GM23338 (cell line): ENCODE measurements at regions not wholly inside any gene's neighbourhood (a gene's known extent, or its start where the extent isn't known, plus 50 kb on each side); places are given as distances from the start of the nearest gene placed in this dataset.

Experiments
- ATAC-seq: fragments of 200-7000 bp; cut with Tn5 transposase; 3 replicates; pipeline ENCODE4 v1.9.1; 2020
- DNase-seq: peaks from one replicate; pipeline ENCODE4 v3.0.0-alpha.2; 2015; ENCODE audit warnings: low spot score
- H2AFZ ChIP-seq: fragments of 200-600 bp; sonication (generic); 2 replicates; pipeline ENCODE4 v1.8.0; 2016; ENCODE audit warnings: antibody characterized with exemption, mild to moderate bottlenecking, moderate library complexity
- H3F3A ChIP-seq: fragments of 200-600 bp; sonication (generic); replicated peaks from 2 replicates; pipeline ENCODE4 v1.8.0; 2017; ENCODE audit warnings: antibody characterized with exemption, mixed run types, low read depth
- H3K27ac ChIP-seq: fragments of 200-600 bp; sonication (generic); 2 replicates; pipeline ENCODE4 v1.6.1; 2016; ENCODE audit warnings: low read depth
- H3K27me3 ChIP-seq: fragments of 200-600 bp; sonication (generic); 2 replicates; pipeline ENCODE4 v1.8.0; 2016; ENCODE audit warnings: mild to moderate bottlenecking, mixed run types, moderate library complexity; ENCODE audit not compliant: insufficient read depth
- H3K36me3 ChIP-seq: fragments of 200-600 bp; sonication (generic); 2 replicates; pipeline ENCODE4 v1.8.0; 2016; ENCODE audit warnings: mild to moderate bottlenecking; ENCODE audit not compliant: insufficient read depth
- H3K4me1 ChIP-seq: fragments of 200-600 bp; sonication (generic); 2 replicates; pipeline ENCODE4 v1.8.0; 2016; ENCODE audit warnings: mild to moderate bottlenecking, moderate library complexity; ENCODE audit not compliant: insufficient read depth
- H3K4me2 ChIP-seq: fragments of 200-600 bp; sonication (generic); 2 replicates; pipeline ENCODE4 v1.7.1; 2017; ENCODE audit warnings: mixed run types
- H3K4me3 ChIP-seq: fragments of 200-600 bp; sonication (generic); 2 replicates; pipeline ENCODE4 v1.6.1; 2016; ENCODE audit warnings: mixed run types
- H3K79me2 ChIP-seq: fragments of 200-600 bp; sonication (generic); replicated peaks from 2 replicates; pipeline ENCODE4 v1.8.0; 2017; ENCODE audit warnings: mild to moderate bottlenecking; ENCODE audit not compliant: insufficient read depth
- H3K9me2 ChIP-seq: fragments of 200-600 bp; sonication (generic); 2 replicates; pipeline ENCODE4 v1.8.0; 2017; ENCODE audit not compliant: insufficient read depth
- H4K20me1 ChIP-seq: fragments of 200-600 bp; sonication (generic); replicated peaks from 2 replicates; pipeline ENCODE4 v1.8.0; 2017; ENCODE audit warnings: mild to moderate bottlenecking; ENCODE audit not compliant: insufficient read depth
- H3K27ac Mint-ChIP-seq: 2 replicates; pipeline ENCODE4 v1.8.0; 2020; ENCODE audit warnings: inconsistent platforms, mild to moderate bottlenecking, moderate library complexity, mixed read lengths
- H3K27me3 Mint-ChIP-seq: 3 replicates; pipeline ENCODE4 v1.8.0; 2022; ENCODE audit warnings: low read depth, mild to moderate bottlenecking, moderate library complexity, mixed read lengths, inconsistent platforms; ENCODE audit not compliant: insufficient read depth, poor library complexity
- H3K36me3 Mint-ChIP-seq: 3 replicates; pipeline ENCODE4 v1.8.0; 2021; ENCODE audit warnings: low read depth, mild to moderate bottlenecking, inconsistent platforms, moderate library complexity, mixed read lengths
- H3K4me1 Mint-ChIP-seq: 3 replicates; pipeline ENCODE4 v1.8.0; 2020; ENCODE audit warnings: mild to moderate bottlenecking, inconsistent platforms, mixed read lengths
- H3K4me3 Mint-ChIP-seq: 3 replicates; pipeline ENCODE4 v1.8.0; 2021; ENCODE audit warnings: moderate library complexity, mild to moderate bottlenecking, inconsistent platforms, mixed read lengths
- H3K9me3 Mint-ChIP-seq: 3 replicates; pipeline ENCODE4 v1.8.0; 2020; ENCODE audit warnings: moderate library complexity, mild to moderate bottlenecking, inconsistent platforms, mixed read lengths
- CREB1 ChIP-seq: fragments of 250-450 bp; sonication (Bioruptor Pico); IDR thresholded peaks from 2 replicates; pipeline ENCODE4 v1.5.0; 2020; ENCODE audit warnings: low read depth, mild to moderate bottlenecking, moderate library complexity
- CTCF ChIP-seq, 2 experiments: fragments of 200-600 bp in 1 of 2; sonication (generic) in 1 of 2; conservative IDR thresholded peaks; 2 replicates each; pipeline versions ENCODE4 v1.5.1 to v1.6.1; 2016 to 2017; ENCODE audit warnings: antibody characterized with exemption in 2 of 2, low read depth in 2 of 2, mild to moderate bottlenecking in 2 of 2, moderate library complexity in 1 of 2
- EZH2 ChIP-seq: fragments of 200-600 bp; sonication (generic); IDR thresholded peaks from one replicate; pipeline ENCODE4 v1.8.0; 2017; ENCODE audit warnings: antibody characterized with exemption, mild to moderate bottlenecking, low read depth; ENCODE audit not compliant: unreplicated experiment
- EZH2phosphoT487 ChIP-seq: fragments of 200-600 bp; sonication (generic); IDR thresholded peaks from one replicate; pipeline ENCODE4 v1.8.1; 2018; ENCODE audit warnings: antibody characterized with exemption; ENCODE audit not compliant: unreplicated experiment
- JUNB ChIP-seq: IDR thresholded peaks from one replicate; pipeline ENCODE4 v1.6.1; 2016; ENCODE audit warnings: antibody characterized with exemption; ENCODE audit not compliant: unreplicated experiment
- NANOG ChIP-seq: IDR thresholded peaks from 2 replicates; pipeline ENCODE4 v1.6.1; 2016; ENCODE audit warnings: antibody characterized with exemption, borderline replicate concordance
- POLR2AphosphoS5 ChIP-seq: IDR thresholded peaks from 2 replicates; pipeline ENCODE4 v1.6.1; 2016; ENCODE audit warnings: antibody characterized with exemption, low read depth
- REST ChIP-seq: IDR thresholded peaks from one replicate; pipeline ENCODE4 v1.6.1; 2018; ENCODE audit warnings: antibody characterized with exemption; ENCODE audit not compliant: unreplicated experiment
- STAT1 ChIP-seq: IDR thresholded peaks from one replicate; pipeline ENCODE4 v1.6.1; 2016; ENCODE audit warnings: antibody characterized with exemption; ENCODE audit not compliant: unreplicated experiment
- ZNF114 ChIP-seq: fragments of 250-450 bp; sonication (Bioruptor Pico); IDR thresholded peaks from 2 replicates; pipeline ENCODE4 v1.5.0; 2020; ENCODE audit warnings: mild to moderate bottlenecking, moderate library complexity
- ZNF331 ChIP-seq: fragments of 250-450 bp; sonication (Bioruptor Pico); IDR thresholded peaks from 2 replicates; pipeline ENCODE4 v1.5.0; 2020; ENCODE audit warnings: low read depth, mild to moderate bottlenecking, moderate library complexity
- ZNF462 ChIP-seq: fragments of 250-450 bp; sonication (Bioruptor Pico); IDR thresholded peaks from 2 replicates; pipeline ENCODE4 v1.5.0; 2020; ENCODE audit warnings: mild to moderate bottlenecking, moderate library complexity
- TF ChIP-seq, protein P1 (sequence below): IDR thresholded peaks from 2 replicates; pipeline ENCODE4 v1.6.1; 2016; ENCODE audit warnings: antibody characterized with exemption

DNA sequence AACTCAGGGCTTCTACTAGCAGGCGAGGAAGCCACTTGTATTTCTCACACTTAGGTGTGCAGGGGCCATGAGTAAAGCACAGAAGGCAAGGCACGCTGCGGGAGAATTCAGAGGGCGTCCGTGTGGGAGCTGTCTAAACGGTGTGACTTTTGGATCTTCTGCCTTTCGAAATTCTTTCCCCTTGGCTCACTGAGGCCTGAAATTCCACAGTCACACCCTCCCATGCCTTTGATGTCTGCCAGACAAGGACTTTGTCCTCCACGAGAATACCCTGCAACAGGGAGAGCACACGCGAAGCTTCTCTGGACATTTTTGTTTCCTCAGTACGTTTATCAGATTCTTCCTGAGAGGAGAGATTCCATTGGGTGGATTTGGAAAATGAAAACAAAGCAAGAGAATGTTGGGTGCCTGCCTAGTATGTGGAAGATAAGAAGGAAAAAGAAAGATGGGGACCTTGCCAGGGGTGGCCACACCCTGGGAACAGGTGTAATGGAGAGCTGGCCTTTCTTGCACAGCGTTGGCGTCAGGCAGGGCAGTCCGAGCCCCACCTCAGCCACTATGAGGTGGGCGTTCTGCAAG, 235.7 kb downstream of the MYLK4 start:
- no peak for ATAC-seq
- TF ChIP-seq EZH2phosphoT487 = no peak
- TF ChIP-seq EZH2 = no peak
- no peak for TF ChIP-seq REST
- TF ChIP-seq ZNF114 (CRISPR knock-in tag) = no peak
- TF ChIP-seq, protein P1, sequence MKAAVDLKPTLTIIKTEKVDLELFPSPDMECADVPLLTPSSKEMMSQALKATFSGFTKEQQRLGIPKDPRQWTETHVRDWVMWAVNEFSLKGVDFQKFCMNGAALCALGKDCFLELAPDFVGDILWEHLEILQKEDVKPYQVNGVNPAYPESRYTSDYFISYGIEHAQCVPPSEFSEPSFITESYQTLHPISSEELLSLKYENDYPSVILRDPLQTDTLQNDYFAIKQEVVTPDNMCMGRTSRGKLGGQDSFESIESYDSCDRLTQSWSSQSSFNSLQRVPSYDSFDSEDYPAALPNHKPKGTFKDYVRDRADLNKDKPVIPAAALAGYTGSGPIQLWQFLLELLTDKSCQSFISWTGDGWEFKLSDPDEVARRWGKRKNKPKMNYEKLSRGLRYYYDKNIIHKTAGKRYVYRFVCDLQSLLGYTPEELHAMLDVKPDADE = no peak
- TF ChIP-seq CTCF (conservative IDR thresholded peaks at IDR 0.05; ENCODE audit: low read depth in 2 of 2) = no peak
- TF ChIP-seq JUNB = no peak
- TF ChIP-seq POLR2AphosphoS5 = no peak
- TF ChIP-seq ZNF331 = no peak
- no peak for TF ChIP-seq NANOG
- no peak for TF ChIP-seq CREB1 (CRISPR knock-in tag)
- no peak for TF ChIP-seq ZNF462 (CRISPR knock-in tag)
- no peak for TF ChIP-seq STAT1
- peaks cover 4% of the 10 kb centered on the region for H3K27me3 Mint-ChIP-seq

More for the DNA sequence above, 235.7 kb downstream of the MYLK4 start:
- Mint-ChIP-seq H3K4me1 (no peaks in the 10 kb centered on the region), H3K36me3 (no peaks in the 10 kb centered on the region), H3K9me3 (peaks cover under 1% of the 10 kb centered on the region; the same call in 2 of the 3 replicates), H3K4me3 (no peak overlapping the region), H3K27ac (no peak overlapping the region)
- DNase-seq = no peak
- Histone ChIP-seq H3K27ac (no peak overlapping the region), H3K4me1 (no peaks in the 10 kb centered on the region), H3K4me2 (no peak overlapping the region), H3K36me3 (no peaks in the 10 kb centered on the region), H3K4me3 (no peak overlapping the region), H3K9me2 (peaks cover 5% of the 10 kb centered on the region), H4K20me1 (no peaks in the 10 kb centered on the region), H2AFZ (no peak overlapping the region), H3K79me2 (no peaks in the 10 kb centered on the region), H3K27me3 (no peaks in the 10 kb centered on the region), H3F3A (no peaks in the 10 kb centered on the region)
